HG02610 (cell line): ENCODE measurements at regions not wholly inside any gene's neighbourhood (a gene's known extent, or its start where the extent isn't known, plus 50 kb on each side); places are given as distances from the start of the nearest gene placed in this dataset.
"Not testable (repeated sequence)": the region's sequence is repeated elsewhere in the genome, so short reads cannot be mapped to it uniquely, and the experiment has no call there.

Experiments used
- ATAC-seq: cut with Tn5 transposase; IDR thresholded peaks from one replicate; pipeline ENCODE4 v1.9.1; 2021; ENCODE audit warnings: mild to moderate bottlenecking, moderate library complexity; ENCODE audit not compliant: unreplicated experiment

DNA sequence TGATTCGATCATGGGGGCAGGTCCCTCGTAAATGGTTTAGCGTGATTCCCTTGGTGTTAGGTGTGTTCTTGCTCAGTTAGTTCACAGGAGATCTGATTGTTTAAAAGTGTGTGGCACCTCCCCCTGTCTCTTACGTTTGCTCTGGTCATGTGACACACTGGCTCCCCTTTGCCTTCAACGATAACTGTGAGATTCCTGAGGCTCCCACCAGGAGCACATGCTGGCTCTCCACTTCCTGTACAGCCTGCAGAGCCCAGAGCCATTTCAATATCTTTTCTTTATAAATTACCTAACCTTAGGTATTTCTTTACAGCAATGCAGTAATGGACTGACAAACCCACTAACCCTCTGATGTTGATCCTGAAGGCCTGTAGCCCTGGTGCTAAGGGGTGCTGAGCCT is 141.9 kb downstream of the FCRL5 start:
- no peak for ATAC-seq

DNA sequence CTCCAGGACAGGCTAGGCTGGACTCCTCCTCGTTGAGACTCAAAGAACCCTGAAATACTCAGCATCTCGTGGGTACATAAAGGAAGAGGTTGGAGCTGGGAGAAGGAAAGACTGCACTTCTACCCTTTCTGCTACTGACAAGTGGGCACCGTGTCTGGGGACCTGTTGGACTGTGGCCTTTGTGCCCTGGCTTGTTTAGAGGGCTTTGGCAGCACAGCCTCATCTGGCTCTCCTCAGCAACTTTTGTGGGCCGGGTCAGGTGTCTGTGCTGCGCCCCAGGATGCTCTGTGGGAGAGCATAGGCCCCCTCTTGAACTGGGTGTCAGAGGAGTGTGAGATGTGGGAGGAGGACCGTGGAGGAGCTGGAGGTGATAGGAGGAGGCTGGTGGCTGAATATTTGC is 142.4 kb downstream of the FCRL5 start:
- no peak for ATAC-seq

DNA sequence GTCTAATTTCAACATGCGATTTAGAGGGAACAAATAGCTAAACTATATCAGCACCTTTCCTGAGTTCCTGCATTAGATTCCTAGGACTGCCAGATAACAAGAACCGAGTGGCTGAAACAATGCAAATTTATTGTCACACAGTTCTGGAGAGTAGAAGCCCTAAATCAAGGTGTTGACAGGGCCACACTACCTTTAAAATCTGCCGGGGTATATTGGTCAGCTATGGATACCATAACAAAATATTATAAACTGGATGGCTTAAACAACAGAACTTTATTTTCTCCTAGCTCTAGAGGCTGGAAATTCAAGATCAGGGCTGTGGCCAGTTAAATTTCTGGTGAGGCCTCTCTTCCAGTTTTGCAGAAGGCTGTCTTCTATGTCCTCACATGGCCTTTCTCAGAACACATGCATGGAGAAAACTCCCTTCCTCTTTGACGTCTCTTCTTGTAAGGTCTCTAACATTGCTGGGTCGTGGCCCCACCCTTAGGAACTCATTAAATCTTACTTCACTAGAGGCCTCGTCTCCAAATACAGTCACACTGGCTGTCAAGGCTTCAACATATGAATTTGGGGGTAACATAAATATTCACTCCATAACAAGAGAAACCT is 144.3 kb downstream of the FCRL5 start:
- ATAC-seq = no peak

DNA sequence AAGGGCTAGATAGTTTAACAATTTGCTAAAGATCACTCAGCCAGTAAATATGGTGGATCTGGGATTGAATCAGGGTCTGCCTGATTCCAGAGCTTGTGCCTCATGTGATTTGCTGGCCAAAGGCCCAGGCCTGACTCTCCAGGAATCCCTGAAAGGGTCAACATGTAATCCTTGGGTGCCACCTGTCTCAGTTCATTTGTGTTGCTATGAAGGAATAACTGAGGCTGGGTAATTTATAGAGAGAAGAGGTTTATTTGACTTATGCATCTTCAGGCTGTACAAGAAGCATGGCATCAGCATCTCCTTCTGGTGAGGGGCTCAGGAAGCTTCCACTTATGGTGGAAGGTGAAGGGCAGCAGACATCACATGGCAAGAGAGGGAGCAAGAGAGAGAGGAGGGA is 144.9 kb downstream of the FCRL5 start:
- no peak for ATAC-seq

DNA sequence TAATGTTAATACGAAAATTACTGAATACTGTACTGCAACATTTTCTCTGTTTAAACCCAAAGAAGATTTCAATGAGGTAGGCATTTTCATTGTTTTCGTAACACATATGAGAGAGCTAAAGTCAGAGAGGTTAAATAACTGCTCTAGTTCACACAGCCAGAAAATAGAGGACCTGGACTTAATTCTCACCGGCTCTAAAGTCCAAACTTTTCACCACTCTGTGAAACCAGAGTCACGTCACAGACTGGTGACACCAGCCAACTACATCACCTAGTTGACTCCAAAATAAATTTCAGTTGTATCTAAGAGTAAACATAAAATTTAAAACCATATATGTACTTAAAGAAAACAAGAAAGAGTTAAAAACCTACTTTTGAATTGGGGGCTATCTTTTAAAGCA is 146.7 kb downstream of the FCRL5 start:
- ATAC-seq = no peak

DNA sequence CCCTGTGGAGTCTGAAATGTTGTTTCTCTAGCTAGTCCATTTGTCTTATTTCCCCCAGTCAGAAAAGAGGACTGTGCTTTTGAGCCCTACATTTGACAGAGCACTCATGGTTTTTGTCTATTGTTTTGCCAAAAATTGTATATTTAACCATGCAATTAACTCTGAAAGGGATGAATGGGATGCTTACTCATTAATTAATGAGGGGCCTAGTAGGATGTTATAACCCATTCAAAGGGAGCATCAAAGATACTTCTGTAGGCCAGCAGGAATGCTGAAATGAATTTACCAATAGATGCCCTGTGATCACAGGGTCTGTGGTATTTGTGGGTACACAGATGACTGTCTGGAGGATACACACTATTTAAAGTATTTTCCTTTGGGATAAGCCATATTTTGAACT is 147.7 kb downstream of the FCRL5 start:
- no peak for ATAC-seq

DNA sequence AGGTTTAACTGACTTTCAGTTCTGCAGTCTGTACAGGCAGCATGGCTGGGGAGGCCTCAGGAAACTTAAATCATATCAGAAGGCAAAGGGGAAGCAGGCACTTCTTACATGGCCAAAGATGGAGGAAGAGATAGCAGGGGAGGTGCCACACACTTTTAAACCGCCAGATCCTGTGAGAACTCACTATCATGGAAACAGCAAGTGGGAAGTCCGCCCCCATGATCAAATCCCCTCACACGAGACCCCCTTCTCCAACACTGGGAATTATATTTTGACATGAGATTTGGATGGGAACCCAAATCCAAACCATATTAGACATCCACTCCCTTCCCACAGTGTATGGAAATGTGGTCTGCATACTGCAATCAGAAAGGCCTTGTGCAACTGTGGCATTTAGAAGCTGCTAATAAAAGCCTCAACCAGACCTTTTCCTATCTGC is 148.2 kb downstream of the FCRL5 start:
- ATAC-seq = peak; percentile 19

DNA sequence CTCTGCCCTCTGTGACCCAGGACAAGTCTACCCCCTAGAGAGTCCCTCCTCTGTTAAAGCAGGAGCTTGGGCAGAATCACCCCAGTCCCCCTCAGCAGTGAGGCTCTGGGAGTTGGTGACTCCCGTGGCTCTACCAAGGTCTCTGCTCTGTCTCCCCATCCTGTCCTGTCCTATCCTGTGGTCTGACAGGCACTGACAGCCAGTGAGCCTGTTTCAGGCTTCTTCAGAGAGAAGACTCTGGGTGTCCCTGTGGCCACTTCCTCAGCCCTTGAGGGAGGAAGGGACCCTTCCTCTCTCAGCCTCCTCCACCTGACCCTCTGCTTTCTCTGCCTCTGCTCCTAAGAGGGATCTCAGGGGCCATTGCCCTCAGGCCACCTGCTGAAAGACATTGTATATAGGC is 148.7 kb downstream of the FCRL5 start:
- ATAC-seq = peak; percentile 23

DNA sequence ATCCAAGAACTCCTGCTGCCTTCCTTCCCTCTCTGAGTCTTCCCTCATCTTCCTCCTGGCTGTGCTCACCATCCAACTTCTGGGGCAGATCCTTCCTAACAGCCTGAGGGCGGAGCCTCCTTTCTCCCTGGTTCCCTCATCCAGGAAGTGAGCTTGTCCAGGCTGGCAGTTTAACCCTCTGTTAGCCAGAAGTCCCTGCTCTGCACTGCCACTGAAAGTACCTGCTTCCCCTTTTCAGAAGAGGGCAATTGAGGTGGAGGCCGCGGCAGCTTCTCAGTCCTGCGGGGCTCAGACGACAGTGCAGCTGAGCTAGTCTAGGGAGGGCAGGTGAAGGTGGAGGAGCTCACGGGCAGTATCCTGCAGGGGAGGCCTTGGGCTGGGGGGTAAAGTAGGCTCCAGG is 149.1 kb downstream of the FCRL5 start:
- ATAC-seq = peak; percentile 68

DNA sequence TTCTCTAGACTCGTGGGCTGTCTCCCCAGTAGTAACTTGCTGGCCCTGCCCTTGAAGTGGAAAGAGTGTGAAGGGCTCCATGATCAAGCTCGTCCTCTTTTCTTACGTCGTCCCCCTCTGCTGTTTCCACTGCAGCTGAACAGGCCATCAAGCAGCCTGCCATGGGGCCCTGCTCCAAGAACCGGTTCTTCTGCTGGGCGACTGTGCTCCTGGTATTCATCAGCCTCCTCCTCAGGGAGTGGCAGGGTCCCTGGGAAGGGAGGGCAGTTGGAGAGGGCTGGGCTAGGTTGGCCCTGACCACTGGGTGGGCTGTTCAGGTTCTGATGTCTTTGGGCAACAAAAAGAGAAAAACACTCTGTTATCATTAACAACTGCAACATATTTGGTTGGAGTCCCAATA is 151.5 kb downstream of the FCRL5 start:
- ATAC-seq = no peak

DNA sequence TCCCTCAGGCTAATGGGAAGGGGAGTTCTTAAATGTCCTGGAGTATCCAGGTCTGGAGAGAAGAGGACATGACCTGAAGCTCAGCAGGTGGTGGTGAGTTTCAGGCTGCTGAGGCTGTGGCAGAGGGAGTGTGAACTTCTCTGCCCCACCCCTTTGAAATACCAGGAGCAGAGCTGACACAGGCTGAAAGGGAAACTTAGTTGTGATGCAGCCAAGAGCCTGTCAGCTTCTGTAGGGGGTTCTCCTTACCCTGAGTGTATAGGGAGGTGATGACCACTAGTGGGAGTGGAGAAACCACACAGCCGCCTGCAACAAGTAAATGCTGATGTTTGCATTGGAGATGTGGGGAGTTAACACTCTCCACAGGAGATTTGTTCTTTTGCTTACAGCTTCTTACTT is 152.3 kb downstream of the FCRL5 start:
- ATAC-seq = peak; percentile 86

DNA sequence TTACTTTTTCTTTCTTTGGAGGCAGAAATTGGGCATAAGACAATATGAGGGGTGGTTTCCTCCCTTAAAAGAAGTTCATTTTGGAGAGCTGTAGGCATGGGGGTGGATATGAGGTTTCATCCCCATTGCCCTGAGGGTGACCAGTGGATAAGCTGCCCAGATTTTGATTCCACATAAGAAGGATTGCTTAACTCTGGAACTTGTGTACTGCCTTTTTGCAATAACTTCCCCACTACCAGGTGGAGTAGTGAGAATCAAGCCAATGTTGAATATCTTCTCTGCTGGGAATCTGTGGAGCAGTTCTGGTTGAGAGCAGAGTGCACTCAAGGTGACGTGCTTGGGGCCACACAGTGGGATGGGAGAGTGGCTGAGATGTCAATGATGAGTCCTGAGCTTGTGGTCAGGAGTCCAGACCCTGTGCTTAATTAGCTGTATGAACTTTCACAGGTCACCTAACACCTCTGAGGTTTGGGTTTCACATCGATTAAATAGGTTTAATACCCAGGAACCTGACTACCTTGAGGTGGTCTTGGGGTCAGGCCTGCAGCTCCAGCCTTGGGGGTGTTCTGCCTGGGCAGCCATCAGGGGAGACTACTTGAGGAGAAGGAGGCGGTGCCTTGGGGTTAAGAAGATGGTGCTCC is 152.9 kb downstream of the FCRL5 start:
- ATAC-seq = peak; percentile 3

DNA sequence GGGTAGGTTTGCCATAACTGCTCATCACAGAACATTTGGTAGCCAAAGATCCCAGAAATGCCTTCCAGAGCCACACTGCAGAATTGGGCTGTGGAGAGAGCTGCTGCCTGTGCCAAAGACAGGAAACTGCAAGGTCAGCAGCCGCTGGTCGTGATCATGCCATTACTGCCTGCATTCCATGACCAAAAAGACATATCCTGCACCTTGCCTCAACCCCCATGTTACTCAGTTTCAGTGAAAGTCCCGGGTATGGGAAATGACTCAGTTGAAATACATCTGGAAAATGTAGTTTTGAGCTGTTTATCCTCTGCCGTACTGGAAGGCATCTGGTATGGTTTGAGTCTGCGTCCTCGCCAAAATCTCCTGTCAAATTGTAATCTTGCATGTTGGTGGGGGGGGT is 161.7 kb downstream of the FCRL5 start:
- no peak for ATAC-seq

DNA sequence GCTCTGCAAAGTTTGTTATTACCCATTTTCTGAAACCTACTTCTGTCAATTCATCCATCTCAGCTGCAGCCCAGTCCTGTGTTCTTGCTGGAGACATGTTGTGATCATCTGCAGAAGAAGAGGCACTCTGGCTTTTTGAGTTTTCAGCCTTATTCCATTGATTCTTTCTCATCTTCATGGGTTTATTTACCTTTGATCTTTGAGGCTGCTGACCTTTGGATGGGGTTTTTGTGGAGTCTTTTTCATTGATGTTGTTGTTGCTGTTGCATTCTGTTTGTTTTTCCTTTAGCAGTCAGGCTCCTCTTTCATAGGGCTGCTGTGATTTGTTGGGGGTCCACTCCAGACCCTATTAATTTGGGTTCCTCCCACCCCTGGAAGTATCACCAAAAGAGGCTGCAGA is 164.3 kb downstream of the FCRL5 start:
- ATAC-seq = no peak

DNA sequence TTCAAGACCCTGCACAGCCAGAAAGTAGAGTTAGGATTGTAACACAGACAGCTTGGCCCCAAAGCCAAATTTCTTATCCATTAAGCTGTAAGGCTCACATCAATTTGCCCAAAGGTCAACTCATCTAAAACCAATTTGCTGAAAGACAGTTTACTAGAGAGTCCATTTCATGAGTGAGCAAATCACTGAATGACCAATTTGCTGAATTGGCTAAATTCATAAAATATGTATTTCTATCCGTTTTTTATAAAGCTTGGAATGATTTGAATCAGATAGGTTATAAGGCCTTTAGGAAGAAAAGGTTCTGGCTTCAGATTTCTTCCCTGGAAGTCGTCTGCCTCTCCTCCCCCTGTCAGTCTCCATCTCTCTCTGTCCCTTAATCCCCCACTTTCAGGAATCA is 168.1 kb downstream of the FCRL5 start:
- ATAC-seq = no peak

DNA sequence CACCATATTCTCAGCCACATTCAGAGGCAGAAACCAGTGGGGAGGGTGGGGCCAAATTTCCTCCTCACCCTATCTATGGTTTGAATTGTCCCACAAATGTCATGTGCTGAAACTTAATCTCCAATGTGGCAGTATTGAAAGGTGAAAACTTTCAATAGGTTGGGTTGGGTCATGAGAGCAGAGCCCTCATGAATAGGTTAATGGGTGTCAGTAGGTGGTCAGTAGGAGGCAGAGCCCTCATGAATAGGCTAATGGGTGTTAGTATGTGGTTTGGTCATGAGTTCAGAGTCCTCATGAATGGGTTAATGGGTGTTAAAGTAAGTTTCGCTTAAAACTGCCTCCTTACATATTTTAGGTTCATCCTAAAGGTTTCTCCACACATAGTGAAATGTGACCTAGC is 170.0 kb downstream of the FCRL5 start:
- ATAC-seq = no peak

DNA sequence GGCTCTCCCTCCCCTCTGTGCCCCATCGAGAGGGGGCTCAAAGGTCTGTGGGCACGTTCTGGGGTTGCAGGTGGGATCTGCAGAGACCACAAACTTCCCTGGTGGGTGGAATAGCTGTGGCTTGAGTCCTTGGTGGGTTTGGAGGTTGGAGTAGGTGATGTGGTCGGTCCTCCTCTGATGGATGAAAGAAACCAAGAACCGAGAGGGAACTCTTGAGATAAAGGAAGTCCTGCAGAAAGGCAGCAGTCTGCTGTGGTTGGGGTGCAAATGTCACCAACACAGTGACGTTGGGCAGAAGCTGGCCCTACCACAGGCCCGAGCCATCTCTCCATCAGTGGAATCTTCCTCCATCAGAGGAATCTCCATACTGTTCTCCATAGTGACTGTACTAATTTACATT is 171.8 kb downstream of the FCRL5 start:
- no peak for ATAC-seq

DNA sequence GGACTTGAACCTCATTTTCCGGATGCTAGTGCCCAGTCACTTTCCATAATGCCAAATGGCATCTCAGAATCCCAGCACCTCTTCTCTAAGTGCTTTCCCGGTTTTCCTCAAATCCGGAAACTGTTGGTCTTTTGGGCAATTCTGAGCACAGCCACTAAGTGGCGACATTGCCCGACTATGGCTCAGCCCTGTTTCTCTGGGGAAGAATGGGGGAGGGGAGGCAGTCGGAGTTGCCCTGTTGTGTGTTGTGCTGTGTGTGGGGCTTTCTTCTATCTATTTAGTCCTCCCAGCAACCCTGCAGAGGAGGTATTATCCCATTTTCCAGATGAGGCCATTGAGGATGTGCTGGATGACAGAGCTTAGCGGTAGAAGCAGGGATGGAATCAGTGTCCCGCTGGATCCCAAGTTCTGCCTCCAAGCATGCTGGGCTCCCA is 175.0 kb downstream of the FCRL5 start:
- not testable (repeated sequence) for ATAC-seq

DNA sequence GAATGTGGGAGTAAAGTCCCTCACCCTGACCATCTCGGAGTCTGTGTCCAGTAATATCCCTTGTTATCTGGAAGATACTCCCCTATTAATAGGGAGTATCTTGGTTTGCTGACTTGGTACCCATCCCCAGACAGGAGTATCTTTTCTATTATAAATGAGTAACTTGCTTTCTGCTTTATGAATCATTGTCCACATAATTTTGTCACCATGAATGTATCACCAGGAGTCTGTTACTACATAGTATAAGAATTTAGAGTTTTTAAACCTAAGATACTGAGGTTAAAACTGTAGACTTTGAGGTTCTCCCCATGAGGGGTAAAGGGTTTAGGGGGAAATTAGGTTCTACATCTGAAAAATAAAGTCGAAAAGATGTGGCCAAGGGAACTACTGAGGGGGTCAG is 175.6 kb downstream of the FCRL5 start:
- ATAC-seq = no peak

DNA sequence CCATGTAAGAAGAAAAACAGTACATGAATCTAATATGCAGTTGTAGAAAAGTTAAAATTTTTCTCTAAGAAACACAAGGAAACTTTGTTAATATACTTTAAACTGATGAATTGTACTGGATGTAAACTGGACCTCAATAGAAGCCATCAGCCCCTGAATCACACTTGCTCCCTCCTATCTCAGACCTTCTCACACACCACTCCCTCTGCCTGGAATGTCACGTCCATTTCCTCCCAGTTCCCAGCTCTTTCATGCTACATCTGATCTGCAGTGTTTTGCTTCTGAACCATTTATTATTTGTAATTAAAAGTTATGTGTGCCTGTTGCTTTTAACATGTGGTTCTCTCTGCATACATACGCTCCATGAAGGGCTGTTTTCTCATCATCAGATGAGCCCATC is 180.0 kb downstream of the FCRL5 start:
- ATAC-seq = not testable (repeated sequence)

DNA sequence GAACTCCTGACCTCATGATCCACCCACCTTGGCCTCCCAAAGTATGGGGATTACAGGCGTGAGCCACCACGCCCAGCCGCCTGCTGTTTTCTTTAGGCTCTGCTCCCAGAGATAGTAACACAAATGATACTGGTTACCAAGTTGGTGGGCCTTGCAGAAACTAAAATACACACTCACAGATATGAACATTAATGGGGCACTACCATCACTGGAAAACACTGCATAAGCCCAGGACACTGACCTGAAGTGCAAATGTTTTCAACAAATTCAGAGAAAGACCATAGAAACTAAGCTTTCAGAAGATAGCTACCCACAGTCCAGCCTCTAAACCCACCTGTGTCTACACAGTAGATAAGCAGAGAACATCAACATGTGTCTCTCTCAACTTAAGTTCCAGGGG is 180.5 kb downstream of the FCRL5 start:
- no peak for ATAC-seq

DNA sequence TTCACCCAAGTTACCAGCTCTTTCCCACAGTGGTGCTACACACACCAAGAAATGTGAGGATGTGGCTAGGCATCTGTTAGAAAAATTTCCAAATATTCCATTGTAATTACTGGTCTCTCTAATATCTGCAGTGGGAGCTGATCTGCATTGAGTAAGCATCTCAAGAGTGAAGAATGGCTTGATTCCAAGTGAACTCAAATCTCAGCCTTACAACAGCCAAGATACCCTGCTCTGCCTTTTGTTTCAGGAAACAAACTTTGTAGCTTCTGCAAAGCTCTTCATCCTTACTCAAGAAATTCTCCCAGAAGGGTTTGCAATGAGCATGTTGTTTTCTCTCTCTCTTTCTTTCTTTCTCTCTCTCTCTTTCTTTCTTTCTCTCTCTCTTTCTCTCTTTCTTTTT is 181.1 kb downstream of the FCRL5 start:
- ATAC-seq = no peak

DNA sequence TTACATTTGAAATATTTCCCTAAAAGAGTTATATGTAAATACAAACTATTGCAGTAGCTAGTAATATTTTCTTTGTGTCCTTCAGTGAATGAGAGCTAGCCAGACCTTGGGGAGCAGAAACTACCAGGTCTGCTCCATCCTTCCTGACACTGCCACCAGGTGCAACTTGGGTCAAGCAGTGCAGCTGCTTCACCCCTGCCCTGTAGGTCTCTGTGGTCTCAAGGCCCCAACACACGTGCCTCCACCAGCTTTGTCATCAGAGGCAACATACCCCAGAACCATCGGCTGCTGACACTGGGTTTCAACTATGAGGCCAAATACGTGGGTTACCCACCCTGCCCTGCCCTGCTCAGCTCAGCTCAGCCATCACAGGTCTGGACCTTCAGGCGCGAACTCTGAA is 181.6 kb downstream of the FCRL5 start:
- ATAC-seq = no peak
